Thymus (tissue), 11 donors: ENCODE measurements at regions not wholly inside any gene's neighbourhood (a gene's known extent, or its start where the extent isn't known, plus 50 kb on each side); places are given as distances from the start of the nearest gene placed in this dataset.

Experiments used
- DNase-seq, 9 donors: peaks; one replicate each; pipeline ENCODE4 v3.0.0-alpha.2; 2013; ENCODE audit warnings: low spot score in 9 of 9, low read depth in 6 of 9, missing footprints in 1 of 9
- H3K27ac ChIP-seq, 2 donors: one replicate each; pipeline ENCODE4 v1.5.1; 2013; ENCODE audit warnings: control low read depth in 1 of 2, low read depth in 1 of 2, low read length in 1 of 2, mild to moderate bottlenecking in 1 of 2, moderate library complexity in 1 of 2
- H3K27me3 ChIP-seq, 2 donors: one replicate each; pipeline ENCODE4 v1.5.1; 2013; ENCODE audit warnings: low read length in 1 of 2; ENCODE audit not compliant: control insufficient read depth in 2 of 2, insufficient read depth in 1 of 2
- H3K36me3 ChIP-seq, 2 donors: one replicate each; pipeline ENCODE4 v1.5.1; 2013; ENCODE audit warnings: low read length in 1 of 2, mild to moderate bottlenecking in 1 of 2, moderate library complexity in 1 of 2; ENCODE audit not compliant: control insufficient read depth in 2 of 2, insufficient read depth in 2 of 2
- H3K4me1 ChIP-seq, 2 donors: one replicate each; pipeline ENCODE4 v1.5.1; 2013; ENCODE audit warnings: low read length in 2 of 2; ENCODE audit not compliant: control insufficient read depth in 2 of 2, insufficient read depth in 2 of 2
- H3K4me3 ChIP-seq, 2 donors: one replicate each; pipeline ENCODE4 v1.5.1; 2013; ENCODE audit warnings: low read length in 2 of 2, control low read depth in 1 of 2, mild to moderate bottlenecking in 1 of 2
- H3K9me3 ChIP-seq, 2 donors: one replicate each; pipeline ENCODE4 v1.5.1; 2013; ENCODE audit warnings: low read length in 1 of 2, mild to moderate bottlenecking in 1 of 2; ENCODE audit not compliant: control insufficient read depth in 2 of 2, insufficient read depth in 1 of 2
- WGBS: extraction: QIAGEN DNeasy Blood & Tissue Kit; methylation state at CpG from one replicate; pipeline ENCODE4 v1.1.7; 2013; 5-methylcytosine and 5-hydroxymethylcytosine counted together
- donor health status: healthy.

- H3K36me3 ChIP-seq, result no peaks in the 10 kb centered on the region
- H3K4me1 ChIP-seq, result peaks cover 0 to 3% of the 10 kb centered on the region in 2 donors
- DNase-seq, result no peak
- H3K9me3 ChIP-seq, result no peaks in the 10 kb centered on the region
- no peaks in the 10 kb centered on the region for H3K27me3 ChIP-seq
- no peak overlapping the region for H3K4me3 ChIP-seq
- no peak overlapping the region for H3K27ac ChIP-seq
- WGBS, result 89% methylated on average over 2 of the region's 2 CpGs
Measured at GRCh38 chr21:35652872-35653271, 407.5 kb downstream of the SETD4 start.

GRCh38 chr21:35652196-35652595 is 408.1 kb downstream of the SETD4 start:
- Histone ChIP-seq H3K4me3 (no peak overlapping the region), H3K4me1 (no peaks in the 10 kb centered on the region), H3K36me3 (no peaks in the 10 kb centered on the region), H3K27ac (no peak overlapping the region), H3K9me3 (no peaks in the 10 kb centered on the region), H3K27me3 (no peaks in the 10 kb centered on the region)
- DNase-seq, result no peak
- 66% methylated on average over 2 of the region's 2 CpGs for WGBS

GRCh38 chr21:35651196-35651595 is 409.1 kb downstream of the SETD4 start:
- DNase-seq, result no peak
- H3K4me1 ChIP-seq, result no peaks in the 10 kb centered on the region
- no peaks in the 10 kb centered on the region for H3K27me3 ChIP-seq
- H3K4me3 ChIP-seq, result no peak overlapping the region
- no peak overlapping the region for H3K27ac ChIP-seq
- 81% methylated on average over 4 of the region's 4 CpGs for WGBS
- no peaks in the 10 kb centered on the region for H3K9me3 ChIP-seq
- no peaks in the 10 kb centered on the region for H3K36me3 ChIP-seq

- DNase-seq, result no peak
- H3K4me1 ChIP-seq, result no peaks in the 10 kb centered on the region
- H3K9me3 ChIP-seq, result no peaks in the 10 kb centered on the region
- no peaks in the 10 kb centered on the region for H3K36me3 ChIP-seq
- H3K27me3 ChIP-seq, result no peaks in the 10 kb centered on the region
- no peak overlapping the region for H3K4me3 ChIP-seq
- H3K27ac ChIP-seq, result no peak overlapping the region
- WGBS, result 94% methylated on average over 4 of the region's 4 CpGs
Measured at GRCh38 chr21:35649186-35649585, 411.1 kb downstream of the SETD4 start.

- Histone ChIP-seq H3K27ac (no peak overlapping the region), H3K27me3 (no peaks in the 10 kb centered on the region), H3K36me3 (no peaks in the 10 kb centered on the region), H3K9me3 (no peaks in the 10 kb centered on the region), H3K4me3 (no peak overlapping the region), H3K4me1 (no peaks in the 10 kb centered on the region)
- WGBS, result 66% methylated on average over 2 of the region's 2 CpGs
- no peak for DNase-seq
Measured at GRCh38 chr21:35648512-35648911, 411.8 kb downstream of the SETD4 start.

- Histone ChIP-seq H3K36me3 (no peaks in the 10 kb centered on the region), H3K4me3 (no peak overlapping the region), H3K27me3 (peaks cover 0 to 3% of the 10 kb centered on the region in 2 donors), H3K4me1 (no peaks in the 10 kb centered on the region), H3K9me3 (no peaks in the 10 kb centered on the region), H3K27ac (no peak overlapping the region)
- WGBS, result 97% methylated on average over 2 of the region's 2 CpGs
- DNase-seq, result no peak
Measured at GRCh38 chr21:35646606-35647005, 413.7 kb downstream of the SETD4 start.

- 98% methylated on average over 2 of the region's 2 CpGs for WGBS
- Histone ChIP-seq H3K27me3 (peaks cover 0 to 3% of the 10 kb centered on the region in 2 donors), H3K4me1 (no peaks in the 10 kb centered on the region), H3K4me3 (no peak overlapping the region), H3K9me3 (no peaks in the 10 kb centered on the region), H3K27ac (no peak overlapping the region), H3K36me3 (no peaks in the 10 kb centered on the region)
- no peak for DNase-seq
Measured at GRCh38 chr21:35645991-35646390, 414.3 kb downstream of the SETD4 start.

GRCh38 chr21:35644523-35644922 is 415.8 kb downstream of the SETD4 start:
- no peak overlapping the region for H3K4me3 ChIP-seq
- no peaks in the 10 kb centered on the region for H3K4me1 ChIP-seq
- no peak overlapping the region for H3K27ac ChIP-seq
- no peak for DNase-seq
- H3K27me3 ChIP-seq, result peaks cover 0 to 3% of the 10 kb centered on the region in 2 donors
- 96% methylated on average over 2 of the region's 2 CpGs for WGBS
- H3K9me3 ChIP-seq, result no peaks in the 10 kb centered on the region
- no peaks in the 10 kb centered on the region for H3K36me3 ChIP-seq

GRCh38 chr21:35643176-35643575 is 417.1 kb downstream of the SETD4 start:
- no peaks in the 10 kb centered on the region for H3K4me1 ChIP-seq
- 91% methylated on average over 4 of the region's 4 CpGs for WGBS
- H3K4me3 ChIP-seq, result no peak overlapping the region
- no peak overlapping the region for H3K27ac ChIP-seq
- DNase-seq, result no peak
- H3K36me3 ChIP-seq, result no peaks in the 10 kb centered on the region
- peaks cover 0 to 3% of the 10 kb centered on the region in 2 donors for H3K27me3 ChIP-seq
- H3K9me3 ChIP-seq, result no peaks in the 10 kb centered on the region
